ENCODE measurements at regions not wholly inside any gene's neighbourhood (a gene's known extent, or its start where the extent isn't known, plus 50 kb on each side); places are given as distances from the start of the nearest gene placed in this dataset.
"Not testable (repeated sequence)": the region's sequence is repeated elsewhere in the genome, so short reads cannot be mapped to it uniquely, and the experiment has no call there.

DNA sequence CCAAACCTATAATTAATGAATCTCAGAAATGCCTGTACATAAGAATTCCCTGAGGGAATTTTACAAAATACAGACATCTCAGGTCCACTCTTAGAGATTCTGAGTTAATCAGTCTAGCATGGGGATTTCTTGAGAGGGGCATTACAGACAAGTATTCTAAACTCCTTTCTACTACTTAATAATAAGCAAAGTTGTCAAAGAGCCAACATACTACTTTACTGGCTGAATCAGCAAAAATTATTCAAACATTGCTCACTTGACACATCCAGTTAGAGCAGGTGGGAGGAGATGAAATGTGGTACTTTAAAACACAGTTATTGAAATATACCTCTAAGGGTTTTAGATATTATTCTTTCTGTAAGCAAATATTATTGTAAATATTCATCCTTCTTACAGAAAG, 1164.7 kb downstream of the CDY2B start:
- no peak for DNase-seq (ENCODE audit: low spot score)

DNA sequence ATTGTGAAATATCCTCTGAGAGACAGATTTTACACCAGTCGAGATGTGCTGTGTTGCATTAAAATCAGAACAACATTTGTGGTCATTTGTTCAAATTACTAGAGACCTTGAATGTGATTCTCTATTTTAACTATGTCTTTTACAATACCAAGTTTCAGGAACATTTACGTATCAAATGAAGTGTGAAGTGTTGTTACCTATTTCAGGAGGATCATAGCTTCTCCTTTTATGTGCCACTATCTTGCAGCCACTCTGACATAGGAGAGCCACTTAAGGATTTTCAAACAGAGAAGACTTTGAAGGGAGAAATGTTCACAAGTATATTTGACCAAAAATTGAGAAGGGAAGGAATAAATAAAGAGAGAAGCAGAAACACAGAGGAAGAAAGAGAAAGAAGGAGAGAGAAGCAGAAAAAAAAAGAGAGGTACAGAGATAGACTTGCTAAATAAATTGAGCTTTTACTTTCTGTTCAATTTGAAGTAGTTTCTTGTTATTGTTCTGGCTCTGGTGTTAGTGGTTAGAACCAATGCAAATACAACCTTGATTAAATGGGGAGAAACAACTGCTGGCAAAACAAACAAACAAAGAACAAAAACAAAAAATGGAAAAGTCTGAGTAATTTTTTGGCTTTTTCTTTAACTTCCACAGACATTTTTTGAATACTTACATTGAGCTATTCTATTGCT, 1206.8 kb downstream of the CDY2B start:
- DNase-seq (ENCODE audit: low spot score), result no peak

DNA sequence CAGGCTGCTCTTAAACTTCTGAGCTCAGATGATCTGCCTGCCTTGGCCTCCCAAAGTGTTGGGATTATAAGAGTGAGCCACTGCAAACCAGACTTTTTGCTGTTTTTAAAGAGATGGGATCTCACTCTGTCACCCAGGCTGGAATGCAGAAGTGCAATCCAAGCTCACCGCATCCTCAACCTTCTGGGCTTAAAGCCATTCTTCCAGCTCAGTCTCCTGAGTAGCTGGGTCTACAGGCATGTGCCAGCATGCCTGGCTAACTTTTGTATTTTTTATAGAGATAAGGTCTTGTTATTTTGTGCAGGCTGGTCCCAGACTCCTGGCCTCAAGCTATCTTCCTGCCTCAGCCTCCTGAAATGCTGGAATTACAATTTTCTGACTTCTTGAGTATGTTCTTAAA, 1211.6 kb downstream of the CDY2B start:
- DNase-seq (ENCODE audit: low spot score), result no peak

DNA sequence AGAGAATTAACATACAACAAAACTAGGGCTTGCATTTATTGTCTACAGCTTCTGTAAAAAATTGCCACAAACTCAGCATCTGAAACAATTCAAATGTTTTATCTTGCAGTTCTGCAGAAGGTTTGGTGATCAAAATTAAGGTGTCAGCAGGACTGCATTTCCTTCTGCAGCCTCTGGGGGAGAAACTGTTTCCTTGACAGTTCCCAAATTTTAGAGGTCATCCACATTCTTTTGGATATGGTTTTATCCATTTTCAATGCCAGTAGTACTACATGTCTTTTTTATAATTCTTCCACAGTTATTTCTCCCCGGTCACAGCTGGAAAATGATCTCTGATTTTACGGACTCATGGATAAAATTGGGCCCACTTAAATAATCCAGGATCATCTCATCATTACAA, 1217.3 kb downstream of the CDY2B start:
- DNase-seq (ENCODE audit: low spot score), result peak; percentile 1

DNA sequence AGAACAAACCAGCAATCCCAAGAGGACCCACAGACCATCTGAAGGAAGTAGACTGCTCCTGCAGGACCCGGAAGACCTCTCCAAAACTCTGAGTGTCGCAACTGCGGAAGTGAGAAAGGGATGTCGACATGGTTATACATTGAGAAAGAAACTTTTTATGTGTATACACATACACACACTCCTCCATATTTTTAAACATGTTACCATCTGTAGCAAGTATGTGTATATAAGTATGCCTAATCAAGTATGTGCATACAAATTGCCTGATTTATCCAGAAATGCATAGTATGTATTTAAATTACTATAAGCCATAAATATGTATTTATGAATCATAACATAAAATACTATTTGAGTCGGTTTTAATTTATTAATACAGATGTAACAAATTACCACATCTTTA, 1220.7 kb downstream of the CDY2B start:
- no peak for DNase-seq (ENCODE audit: low spot score)

DNA sequence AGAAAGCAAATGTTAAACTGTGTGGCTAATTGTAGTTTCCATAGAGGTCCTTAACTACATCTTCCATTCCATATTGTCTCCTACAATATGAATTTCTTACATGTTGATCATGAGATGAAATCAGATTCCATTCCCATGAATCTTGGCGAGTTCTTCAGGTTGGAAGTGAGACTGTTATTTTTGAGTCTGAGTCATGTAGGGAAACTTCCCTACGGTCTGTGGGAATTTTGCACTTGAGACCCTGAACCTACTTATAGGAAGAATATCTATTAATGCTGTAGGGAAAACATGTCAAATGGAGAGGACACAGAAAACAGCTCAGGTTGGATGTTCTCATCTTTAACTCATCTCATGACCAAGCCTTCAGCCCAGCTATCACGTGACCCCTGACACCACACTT, 1226.0 kb downstream of the CDY2B start:
- DNase-seq (ENCODE audit: low spot score), result no peak

DNA sequence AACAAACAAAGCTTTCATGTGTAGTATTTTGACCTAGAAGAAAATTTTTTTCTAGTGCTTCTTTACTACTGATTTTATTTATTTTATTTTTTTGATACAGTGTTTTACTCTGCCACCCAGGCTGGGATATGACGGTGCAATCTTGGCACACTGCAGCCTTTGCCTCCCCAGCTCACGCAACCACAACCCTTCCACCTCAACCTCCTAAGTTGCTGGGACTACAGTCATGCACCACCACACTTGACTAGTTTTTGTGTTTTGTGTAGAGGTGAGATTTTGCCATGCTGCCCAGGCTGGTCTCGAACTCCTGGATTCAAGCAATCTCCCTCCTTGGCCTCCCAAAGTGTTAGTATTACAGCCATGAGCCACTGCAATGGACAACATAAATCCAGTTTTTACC, 1234.0 kb downstream of the CDY2B start:
- no peak for DNase-seq (ENCODE audit: low spot score)

DNA sequence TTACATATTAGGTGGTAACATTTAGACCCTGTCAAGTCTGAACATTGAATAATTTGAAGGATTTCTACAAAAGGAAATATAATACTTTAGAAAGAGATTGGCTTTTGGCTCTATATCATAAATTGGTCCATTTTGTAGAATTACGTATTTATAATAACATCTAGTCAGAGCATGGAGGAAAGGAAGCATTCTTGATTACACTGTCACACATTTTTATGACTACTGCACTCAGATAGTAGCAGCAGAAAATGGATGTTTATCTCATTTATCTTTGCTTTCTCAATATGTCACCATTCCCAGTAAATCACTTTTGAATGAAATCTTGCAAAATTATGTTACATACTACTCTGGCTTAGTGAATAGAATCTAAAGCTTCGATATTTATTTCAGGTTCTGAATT, 1234.6 kb downstream of the CDY2B start:
- DNase-seq (ENCODE audit: low spot score), result no peak

DNA sequence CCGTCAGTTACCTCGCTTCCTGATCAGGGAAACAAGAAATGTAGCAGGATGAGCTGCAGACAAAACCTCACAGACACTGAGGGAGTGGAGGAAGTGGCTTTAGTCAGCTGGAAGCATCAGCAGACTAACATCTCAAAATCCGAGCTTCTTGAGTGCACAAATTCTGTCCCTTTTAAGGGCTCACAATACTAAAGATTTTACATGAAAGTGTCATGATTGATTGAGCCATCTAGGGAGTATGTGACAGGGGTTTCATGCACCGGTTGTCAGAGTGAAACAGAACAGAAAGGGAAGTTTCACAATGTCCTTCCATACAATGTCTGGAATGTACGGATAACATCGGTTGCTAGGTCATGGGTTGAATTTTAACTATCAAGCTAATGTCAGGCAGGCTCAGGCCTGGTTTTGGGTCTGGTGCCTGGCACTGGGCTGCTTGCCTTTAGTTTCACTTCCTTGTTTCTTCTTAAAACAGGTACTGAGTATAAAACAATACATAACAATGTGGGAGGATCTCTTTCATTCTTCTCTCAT, 1235.7 kb downstream of the CDY2B start:
- no peak for DNase-seq (ENCODE audit: low spot score)

DNA sequence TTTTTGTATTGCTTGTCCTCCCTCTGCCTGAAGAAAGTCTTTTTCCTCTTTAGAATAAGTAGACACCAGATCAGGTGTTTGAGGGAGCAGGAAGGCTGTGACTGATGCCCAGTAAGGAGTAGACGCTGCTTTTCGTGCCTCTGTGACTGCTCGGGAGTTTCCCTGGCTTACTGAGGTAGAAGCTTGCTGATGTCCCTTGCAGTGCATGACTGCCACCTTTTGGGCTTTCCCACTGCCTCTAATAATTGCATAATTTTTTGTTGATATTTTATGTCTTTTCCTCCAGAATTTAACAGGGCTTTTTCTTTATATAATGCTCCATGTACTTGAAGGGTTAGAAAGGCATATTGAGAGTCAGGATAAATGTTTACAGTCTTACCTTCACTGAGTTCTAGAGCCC, 1240.2 kb downstream of the CDY2B start:
- no peak for DNase-seq (ENCODE audit: low spot score)

DNA sequence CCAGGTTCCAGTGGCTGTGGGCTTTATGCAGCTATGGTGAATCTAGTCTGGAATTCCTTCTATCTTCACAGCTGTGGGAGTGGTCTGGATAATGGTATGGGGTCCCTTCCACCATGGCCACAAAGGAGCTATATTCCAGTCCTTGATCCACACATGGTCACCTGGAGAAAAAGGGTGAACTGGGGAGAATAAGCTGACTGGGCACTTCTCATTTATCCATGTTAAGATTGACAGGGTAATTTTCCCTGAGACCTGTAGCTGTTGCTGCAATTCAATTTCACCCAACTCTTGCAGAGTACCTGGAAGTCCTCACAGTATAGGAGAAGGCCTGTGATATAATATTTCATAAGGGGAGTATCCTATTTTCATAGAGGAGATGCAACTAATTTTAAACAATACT, 1241.3 kb downstream of the CDY2B start:
- not testable (repeated sequence) for DNase-seq (ENCODE audit: low spot score)

DNA sequence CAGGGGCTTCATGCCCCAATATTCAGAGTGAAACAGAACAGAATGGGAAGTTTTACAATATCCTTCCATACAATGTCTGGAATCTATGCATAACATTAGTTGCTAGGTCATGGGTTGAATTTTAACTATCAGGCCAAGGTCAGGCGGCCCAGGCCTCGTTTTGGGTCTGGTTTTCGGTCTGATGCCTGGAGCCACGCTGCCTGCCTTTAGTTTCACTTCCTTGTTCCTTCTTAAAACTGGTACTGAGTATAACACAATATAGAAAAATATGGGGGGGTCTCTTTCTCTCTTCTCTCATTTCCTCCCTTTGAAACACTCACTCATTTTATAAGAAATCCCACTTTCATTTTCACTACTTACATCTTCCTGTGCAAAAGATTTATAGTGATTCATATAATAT, 1243.8 kb downstream of the CDY2B start:
- no peak for DNase-seq (ENCODE audit: low spot score)

DNA sequence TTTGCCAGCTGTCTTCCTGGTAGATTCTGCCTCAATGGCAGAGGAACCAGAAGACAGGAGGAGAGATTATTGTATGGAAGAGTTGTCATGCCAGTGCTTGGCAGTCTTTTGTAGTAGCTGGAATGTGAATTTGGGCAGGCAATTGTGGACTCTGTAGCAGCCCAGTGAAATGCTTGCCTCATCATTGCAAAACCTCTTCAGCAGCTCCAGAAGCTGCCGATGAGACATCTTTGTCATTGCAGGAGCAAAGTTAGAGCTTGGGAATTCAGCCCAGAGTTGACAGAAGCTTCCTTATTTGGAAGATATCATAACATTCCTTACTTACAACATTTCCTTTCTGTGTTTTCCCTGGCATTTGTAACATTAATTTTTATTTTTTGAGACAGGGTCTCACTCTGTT, 1250.9 kb downstream of the CDY2B start:
- no peak for DNase-seq (ENCODE audit: low spot score)

DNA sequence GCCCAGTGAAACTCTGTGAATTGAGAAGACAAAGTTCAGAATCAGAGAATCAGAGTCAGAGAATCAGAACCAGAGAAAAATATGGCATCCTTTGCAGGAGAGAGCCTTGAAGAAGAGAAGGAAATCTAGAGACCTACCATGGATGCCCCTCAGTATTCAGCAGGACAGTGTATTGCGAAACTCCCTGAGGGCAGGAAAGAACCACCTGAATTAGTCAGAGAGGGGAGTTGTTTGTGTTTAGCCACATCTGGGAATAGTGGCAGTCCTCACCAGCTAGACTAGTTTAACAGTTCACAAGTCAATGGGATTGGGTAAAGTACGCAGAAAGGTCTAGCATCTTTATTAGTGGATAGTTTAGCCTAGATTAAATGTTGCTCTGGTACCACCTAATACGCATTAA, 1252.9 kb downstream of the CDY2B start:
- no peak for DNase-seq (ENCODE audit: low spot score)

DNA sequence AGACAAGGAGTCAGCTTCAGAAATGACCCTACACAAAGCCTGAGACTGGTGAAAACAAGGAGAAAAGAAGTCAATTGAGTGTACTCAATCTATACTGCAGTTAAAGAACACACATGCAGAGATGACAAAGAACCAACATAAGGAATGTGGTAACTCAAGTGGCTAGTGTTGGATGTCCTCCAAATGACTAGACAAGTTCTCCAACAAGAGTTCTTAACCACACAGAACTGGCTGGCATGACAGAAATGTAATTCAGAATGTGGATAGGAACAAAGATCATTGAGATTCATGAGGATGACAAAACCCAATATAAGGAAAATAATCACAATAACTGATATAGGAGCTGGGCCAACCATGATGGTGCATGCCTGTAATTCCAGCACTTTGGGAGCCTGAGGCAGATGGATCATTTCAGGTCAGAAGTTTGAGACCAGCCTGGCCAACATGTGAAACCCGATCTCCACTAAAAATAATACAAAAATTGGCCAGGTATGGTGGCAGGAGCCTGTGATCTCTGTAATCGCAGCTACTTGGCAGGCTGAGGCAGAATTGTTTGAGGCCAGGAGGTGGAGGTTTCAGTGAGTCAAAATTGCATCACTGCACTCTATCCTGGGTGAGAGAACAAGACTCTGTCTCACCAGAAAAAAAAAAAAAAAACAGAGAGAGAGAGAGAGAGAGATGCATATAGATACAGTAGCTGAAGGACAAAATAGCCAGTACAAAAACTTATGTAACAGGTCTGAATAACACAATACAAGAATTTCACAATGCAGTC, 1263.6 kb downstream of the CDY2B start:
- DNase-seq (ENCODE audit: low spot score), result no peak

DNA sequence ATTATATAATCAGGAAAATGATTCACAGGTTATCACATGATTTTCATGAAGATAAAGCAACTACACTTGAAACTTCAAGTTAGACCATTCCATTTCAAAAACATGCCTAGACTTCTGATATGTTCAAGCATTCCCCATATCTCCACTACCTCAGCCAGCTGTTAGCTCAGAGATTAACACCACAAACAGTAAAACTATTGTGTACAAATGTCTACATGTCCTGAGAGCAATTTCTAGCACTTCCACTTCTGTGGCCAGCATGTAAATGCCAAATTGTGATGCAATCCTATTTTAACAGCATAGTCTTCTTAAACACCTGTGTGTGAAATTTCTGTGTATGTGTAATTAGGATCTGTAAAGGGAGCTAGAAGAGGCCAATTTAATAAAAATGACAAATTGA, 1271.3 kb downstream of the CDY2B start:
- no peak for DNase-seq (ENCODE audit: low spot score)

DNA sequence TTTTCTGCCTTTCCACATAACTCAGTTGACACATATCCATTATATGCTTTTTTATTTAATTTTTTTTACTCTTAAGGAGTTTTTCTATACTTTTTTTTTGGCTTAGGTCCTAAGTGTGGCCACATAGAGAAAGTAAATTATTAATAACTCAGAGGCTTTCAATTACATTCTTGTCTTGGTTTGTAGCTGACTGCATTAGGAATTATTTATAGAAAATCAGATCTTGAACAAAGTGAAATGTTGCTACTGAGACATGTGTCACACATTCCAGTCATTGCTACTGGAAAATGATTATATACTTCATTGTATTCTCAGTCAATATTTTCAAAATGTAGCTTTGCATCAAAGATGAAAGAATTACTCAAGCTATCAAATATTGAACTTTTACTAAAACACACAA, 1277.9 kb downstream of the CDY2B start:
- DNase-seq (ENCODE audit: low spot score), result no peak

DNA sequence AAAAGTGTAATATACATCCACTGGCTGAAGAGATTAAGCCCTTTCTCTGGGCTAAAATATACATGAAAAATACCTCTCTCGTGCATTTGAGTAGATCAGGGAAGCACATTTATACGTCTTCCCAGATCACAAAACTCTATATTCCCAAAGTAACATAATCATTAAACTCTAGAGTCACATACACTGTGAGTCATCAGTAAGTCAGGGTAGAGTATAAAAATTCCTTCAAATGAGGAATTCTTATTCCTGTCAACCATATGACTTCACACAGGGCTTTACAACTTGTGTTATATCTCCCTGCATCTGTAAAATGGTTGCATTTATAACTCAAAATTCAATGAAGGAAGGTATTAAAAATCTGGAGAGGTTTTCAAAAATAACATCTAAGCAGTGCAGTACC, 1278.4 kb downstream of the CDY2B start:
- DNase-seq (ENCODE audit: low spot score), result no peak

DNA sequence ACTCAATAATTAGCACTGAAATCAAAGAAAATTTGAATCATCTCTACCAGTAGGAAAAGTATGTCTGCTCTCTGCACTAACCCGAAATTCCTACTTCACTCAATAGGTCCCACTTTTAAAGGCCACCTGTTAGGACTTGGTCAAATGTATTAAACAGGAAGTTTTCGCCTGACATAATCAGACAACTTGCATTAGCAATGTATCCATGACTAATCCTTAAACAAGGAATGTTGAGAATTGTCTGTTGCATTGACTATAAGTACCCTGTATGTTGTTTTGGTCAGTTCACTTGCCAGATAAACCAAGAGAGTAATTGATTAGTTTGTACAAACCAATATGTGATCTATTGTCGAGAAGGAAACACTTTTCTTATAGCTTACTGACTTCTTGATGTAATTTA, 1308.0 kb downstream of the CDY2B start:
- DNase-seq (ENCODE audit: low spot score), result no peak

DNA sequence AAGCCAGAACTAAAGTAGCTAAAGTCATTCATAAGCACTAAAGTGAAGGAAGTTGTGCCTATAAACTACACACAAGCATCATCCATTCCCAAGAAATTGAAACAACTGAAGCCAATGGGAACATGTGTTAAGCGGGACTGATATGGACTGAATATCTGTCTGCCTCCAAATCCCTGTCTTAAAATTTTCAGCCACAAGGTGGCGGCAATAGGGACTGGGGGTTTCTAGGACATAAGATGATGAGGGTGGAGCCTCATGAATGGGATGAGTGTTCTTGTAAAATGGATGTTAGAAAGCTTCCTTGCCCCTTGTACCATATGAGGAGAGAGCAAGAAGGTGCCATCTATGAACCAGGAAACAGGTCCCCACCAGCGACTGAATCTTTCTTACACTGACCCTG, 1317.5 kb downstream of the CDY2B start:
- peak; percentile 5 for DNase-seq (ENCODE audit: low spot score)

DNA sequence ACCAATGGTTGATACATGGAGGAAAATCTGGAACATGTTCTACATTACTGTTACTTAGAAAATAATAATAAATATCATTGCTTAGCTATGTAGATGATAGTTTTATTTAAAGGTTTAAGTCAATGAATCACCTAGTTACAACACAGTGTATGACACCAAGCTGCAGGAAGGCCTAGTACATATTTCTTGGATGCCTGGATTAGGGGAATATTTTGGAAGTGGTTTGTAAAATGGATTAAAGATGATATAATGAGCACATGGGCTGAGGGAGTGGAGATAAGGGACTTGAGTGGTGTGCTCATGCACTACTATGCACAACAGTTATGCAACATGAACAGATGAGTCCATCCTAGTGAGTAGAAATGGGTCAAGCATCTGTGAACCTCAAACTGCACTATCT, 1358.0 kb downstream of the CDY2B start:
- DNase-seq (ENCODE audit: low spot score), result no peak

DNA sequence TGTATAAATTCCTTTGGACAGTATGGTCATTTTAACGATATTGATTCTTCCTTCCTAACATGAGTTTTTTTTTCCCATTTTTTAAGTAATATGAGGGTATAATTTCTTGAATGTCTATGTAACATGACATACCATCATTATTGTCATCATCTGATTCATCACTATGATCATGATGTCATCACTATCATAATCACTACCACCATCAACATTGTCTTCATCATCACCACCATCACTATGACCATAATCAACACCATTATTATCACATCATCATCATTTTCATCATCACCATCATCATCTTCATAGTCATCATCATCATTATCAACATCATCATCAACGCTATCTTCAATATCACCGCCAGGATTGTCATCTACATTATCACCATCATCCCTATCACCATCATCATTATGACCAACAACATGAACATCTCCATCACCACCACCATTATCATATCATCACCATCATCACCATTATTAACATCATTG, 1377.2 kb downstream of the CDY2B start:
- no peak for DNase-seq (ENCODE audit: low spot score)

DNA sequence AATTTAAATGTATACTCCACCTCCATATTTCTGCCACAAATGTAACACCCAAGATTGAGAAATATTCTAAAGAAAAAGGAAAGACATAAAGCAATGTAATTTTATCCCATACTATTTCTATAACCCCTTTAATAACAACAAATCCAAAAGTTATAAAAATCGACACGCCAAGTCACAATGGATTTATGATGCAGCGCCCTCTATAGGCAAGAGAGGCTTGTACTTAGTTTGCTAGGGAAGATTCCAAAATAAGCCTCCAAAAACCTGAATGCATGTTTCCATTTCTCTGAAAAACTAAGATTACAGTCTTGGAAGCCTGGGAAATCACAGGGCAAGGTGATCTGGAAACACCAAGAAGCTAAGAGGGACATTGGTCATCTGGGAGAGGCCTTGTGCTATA, 1389.3 kb downstream of the CDY2B start:
- DNase-seq (ENCODE audit: low spot score), result peak; percentile 1
